SH-SY5Y (cell line): ENCODE measurements at regions not wholly inside any gene's neighbourhood (a gene's known extent, or its start where the extent isn't known, plus 50 kb on each side); places are given as distances from the start of the nearest gene placed in this dataset.

Source experiments
- GATA2 ChIP-seq: IDR thresholded peaks from 2 replicates; pipeline ENCODE4 v1.6.1; 2011; ENCODE audit warnings: mild to moderate bottlenecking, low read depth, low read length
- GATA3 ChIP-seq: IDR thresholded peaks from 2 replicates; pipeline ENCODE4 v1.6.1; 2011; ENCODE audit warnings: low read depth, mild to moderate bottlenecking, low read length, moderate library complexity

DNA sequence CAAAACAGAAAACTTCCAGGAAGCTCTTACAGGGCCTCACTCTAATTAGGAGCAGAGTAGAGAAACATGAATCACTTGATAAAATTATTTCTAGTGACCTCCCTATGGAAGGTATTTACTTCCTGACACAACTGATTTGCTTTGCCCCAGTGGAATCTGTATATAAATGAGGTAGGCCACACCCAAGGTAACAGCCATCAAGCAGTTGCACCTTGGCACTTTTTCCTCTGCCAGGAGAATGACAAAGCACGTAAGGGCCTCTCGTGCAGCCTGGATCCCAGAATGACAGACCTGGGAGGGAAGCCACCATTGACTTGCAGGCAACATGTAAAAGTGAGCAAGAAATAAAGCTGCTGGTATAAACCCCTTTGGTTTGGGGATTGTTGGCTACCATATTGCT is 620.0 kb upstream of the SLC39A10 start:
- TF ChIP-seq GATA2, result no peak
- TF ChIP-seq GATA3, result no peak
